Liver (tissue), 8 donors: ENCODE measurements at regions not wholly inside any gene's neighbourhood (a gene's known extent, or its start where the extent isn't known, plus 50 kb on each side); places are given as distances from the start of the nearest gene placed in this dataset.

Experiments
- DNase-seq: peaks from one replicate; pipeline ENCODE4 v3.0.0-alpha.2; 2017; ENCODE audit warnings: low spot score
- H3K27ac ChIP-seq, 2 donors: one replicate each; pipeline ENCODE4 v1.7.0; 2013; ENCODE audit warnings: inconsistent platforms in 2 of 2, low read length in 2 of 2, control low read depth in 1 of 2, low read depth in 1 of 2, mild to moderate bottlenecking in 1 of 2
- H3K27me3 ChIP-seq, 4 donors: one replicate each; pipeline versions ENCODE4 v1.6.1 to v1.7.0; 2013; ENCODE audit warnings: low read length in 3 of 4, inconsistent platforms in 1 of 4, mild to moderate bottlenecking in 1 of 4, moderate library complexity in 1 of 4; ENCODE audit not compliant: control insufficient read depth in 4 of 4, insufficient read depth in 4 of 4
- H3K36me3 ChIP-seq, 4 donors: one replicate each; pipeline versions ENCODE4 v1.6.1 to v1.7.0; 2013; ENCODE audit warnings: low read length in 3 of 4, mild to moderate bottlenecking in 3 of 4, low read depth in 1 of 4, moderate library complexity in 1 of 4; ENCODE audit not compliant: control insufficient read depth in 4 of 4, insufficient read depth in 3 of 4
- H3K4me1 ChIP-seq, 4 donors: one replicate each; pipeline versions ENCODE4 v1.6.1 to v1.7.0; 2013; ENCODE audit warnings: low read length in 3 of 4, mild to moderate bottlenecking in 3 of 4, moderate library complexity in 1 of 4; ENCODE audit not compliant: control insufficient read depth in 4 of 4, insufficient read depth in 4 of 4
- H3K4me3 ChIP-seq, 3 donors: one replicate each; pipeline versions ENCODE4 v1.6.1 to v1.7.0; 2013; ENCODE audit warnings: low read length in 3 of 3, control low read depth in 1 of 3, low read depth in 1 of 3, mild to moderate bottlenecking in 1 of 3
- H3K9ac ChIP-seq, 2 donors: one replicate each; pipeline ENCODE4 v1.7.0; 2013; ENCODE audit warnings: low read length in 2 of 2, mild to moderate bottlenecking in 2 of 2, moderate library complexity in 2 of 2, control low read depth in 1 of 2, low read depth in 1 of 2
- H3K9me3 ChIP-seq, 4 donors: one replicate each; pipeline versions ENCODE4 v1.6.1 to v1.7.0; 2013; ENCODE audit warnings: low read length in 3 of 4; ENCODE audit not compliant: control insufficient read depth in 4 of 4
- ATF3 ChIP-seq: IDR thresholded peaks from 2 replicates; pipeline ENCODE4 v1.6.1; 2016; ENCODE audit warnings: antibody characterized with exemption
- CTCF ChIP-seq: fragments of 150-350 bp; IDR thresholded peaks from 2 replicates; pipeline ENCODE4 v1.5.1; 2017; ENCODE audit warnings: improper control_type of control experiment, low read depth, low read length; ENCODE audit not compliant: missing input control
- EGR1 ChIP-seq, 2 donors: IDR thresholded peaks; 2 replicates each; pipeline ENCODE4 v1.6.1; 2016 to 2018; ENCODE audit warnings: antibody characterized with exemption in 2 of 2, low read depth in 2 of 2
- FOXA1 ChIP-seq: IDR thresholded peaks from 2 replicates; pipeline ENCODE4 v1.6.1; 2016; ENCODE audit warnings: antibody characterized with exemption
- GABPA ChIP-seq, 2 donors: IDR thresholded peaks in 1 of 2; conservative IDR thresholded peaks in 1 of 2; 2 replicates each; pipeline ENCODE4 v1.6.1; 2016; ENCODE audit warnings: antibody characterized with exemption in 2 of 2, mild to moderate bottlenecking in 1 of 2, moderate library complexity in 1 of 2
- HNF4A ChIP-seq, 2 donors: conservative IDR thresholded peaks; 2 replicates each; pipeline ENCODE4 v1.6.1; 2016; ENCODE audit warnings: antibody characterized with exemption in 2 of 2, mild to moderate bottlenecking in 2 of 2
- HNF4G ChIP-seq: IDR thresholded peaks from 2 replicates; pipeline ENCODE4 v1.6.1; 2016; ENCODE audit warnings: antibody characterized with exemption
- JUND ChIP-seq, 2 donors: IDR thresholded peaks; 2 replicates each; pipeline ENCODE4 v1.6.1; 2016; ENCODE audit warnings: antibody characterized with exemption in 2 of 2
- RAD21 ChIP-seq, 2 donors: IDR thresholded peaks; 2 replicates each; pipeline ENCODE4 v1.6.1; 2016; ENCODE audit warnings: antibody characterized with exemption in 2 of 2, mild to moderate bottlenecking in 2 of 2
- REST ChIP-seq: IDR thresholded peaks from 2 replicates; pipeline ENCODE4 v1.6.1; 2016; ENCODE audit warnings: antibody characterized with exemption, mild to moderate bottlenecking
- RXRA ChIP-seq, 2 donors: IDR thresholded peaks; 2 replicates each; pipeline ENCODE4 v1.6.1; 2017 to 2018; ENCODE audit warnings: antibody characterized with exemption in 2 of 2, mild to moderate bottlenecking in 1 of 2
- SP1 ChIP-seq: IDR thresholded peaks from 2 replicates; pipeline ENCODE4 v1.6.1; 2018; ENCODE audit warnings: antibody characterized with exemption, mild to moderate bottlenecking
- TAF1 ChIP-seq: conservative IDR thresholded peaks from 2 replicates; pipeline ENCODE4 v1.6.1; 2016; ENCODE audit warnings: antibody characterized with exemption, mild to moderate bottlenecking
- YY1 ChIP-seq: IDR thresholded peaks from 2 replicates; pipeline ENCODE4 v1.6.1; 2016; ENCODE audit warnings: antibody characterized with exemption, mild to moderate bottlenecking
- WGBS: extraction: QIAGEN DNeasy Blood & Tissue Kit; methylation state at CpG from one replicate; pipeline ENCODE4 v1.1.7; 2013; 5-methylcytosine and 5-hydroxymethylcytosine counted together
- TF ChIP-seq, protein P1 (sequence below): IDR thresholded peaks from 2 replicates; pipeline ENCODE4 v1.6.1; 2016; ENCODE audit warnings: antibody characterized with exemption
- TF ChIP-seq, protein P2 (sequence below): IDR thresholded peaks from 2 replicates; pipeline ENCODE4 v1.6.1; 2016; ENCODE audit warnings: antibody characterized with exemption
- donor health status: healthy.
- donor health status: healthy.
- donor health status: healthy.
- donor health status: healthy.
- donor health status: healthy.

DNA sequence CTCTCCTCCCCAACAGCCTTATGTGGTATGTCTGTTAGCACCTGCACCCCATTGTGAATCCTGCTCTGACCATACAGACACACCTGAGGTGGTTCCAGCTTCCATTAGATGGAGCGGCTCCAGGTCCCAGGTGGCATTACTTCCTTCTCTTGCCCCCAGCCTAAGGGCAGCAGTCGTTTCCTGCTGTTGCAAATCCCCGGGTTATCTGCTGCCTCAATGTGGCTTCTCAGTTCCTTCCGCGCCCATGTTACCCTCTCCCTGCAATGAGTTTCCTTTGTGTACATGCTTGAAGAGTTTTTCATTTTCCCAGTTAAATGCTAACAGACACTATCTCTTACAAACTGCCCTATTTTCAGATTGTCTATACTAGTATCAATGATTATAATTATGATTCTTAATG, 62.8 kb upstream of the PRKCQ start:
- no peak for DNase-seq
- Histone ChIP-seq H3K36me3 (no peaks in the 10 kb centered on the region), H3K9ac (no peak overlapping the region), H3K9me3 (no peaks in the 10 kb centered on the region), H3K4me3 (no peak overlapping the region), H3K27ac (no peak overlapping the region), H3K27me3 (peaks cover 0 to 7% (median 3%) of the 10 kb centered on the region in 4 donors), H3K4me1 (no peaks in the 10 kb centered on the region)
- no peak for TF ChIP-seq ATF3
- TF ChIP-seq FOXA1: no peak
- TF ChIP-seq EGR1 (IDR thresholded peaks at IDR 0.05; ENCODE audit: low read depth in 2 of 2): no peak
- TF ChIP-seq SP1: no peak
- TF ChIP-seq, protein P1, sequence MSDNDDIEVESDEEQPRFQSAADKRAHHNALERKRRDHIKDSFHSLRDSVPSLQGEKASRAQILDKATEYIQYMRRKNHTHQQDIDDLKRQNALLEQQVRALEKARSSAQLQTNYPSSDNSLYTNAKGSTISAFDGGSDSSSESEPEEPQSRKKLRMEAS: no peak
- TF ChIP-seq RAD21 (IDR thresholded peaks at IDR 0.05): no peak
- no peak for TF ChIP-seq GABPA (IDR thresholded peaks at IDR 0.05 in 1 of 2, conservative IDR thresholded peaks at IDR 0.05 in 1 of 2)
- no peak for TF ChIP-seq REST
- TF ChIP-seq TAF1: no peak
- no peak for TF ChIP-seq HNF4A (conservative IDR thresholded peaks at IDR 0.05)
- TF ChIP-seq, protein P2, sequence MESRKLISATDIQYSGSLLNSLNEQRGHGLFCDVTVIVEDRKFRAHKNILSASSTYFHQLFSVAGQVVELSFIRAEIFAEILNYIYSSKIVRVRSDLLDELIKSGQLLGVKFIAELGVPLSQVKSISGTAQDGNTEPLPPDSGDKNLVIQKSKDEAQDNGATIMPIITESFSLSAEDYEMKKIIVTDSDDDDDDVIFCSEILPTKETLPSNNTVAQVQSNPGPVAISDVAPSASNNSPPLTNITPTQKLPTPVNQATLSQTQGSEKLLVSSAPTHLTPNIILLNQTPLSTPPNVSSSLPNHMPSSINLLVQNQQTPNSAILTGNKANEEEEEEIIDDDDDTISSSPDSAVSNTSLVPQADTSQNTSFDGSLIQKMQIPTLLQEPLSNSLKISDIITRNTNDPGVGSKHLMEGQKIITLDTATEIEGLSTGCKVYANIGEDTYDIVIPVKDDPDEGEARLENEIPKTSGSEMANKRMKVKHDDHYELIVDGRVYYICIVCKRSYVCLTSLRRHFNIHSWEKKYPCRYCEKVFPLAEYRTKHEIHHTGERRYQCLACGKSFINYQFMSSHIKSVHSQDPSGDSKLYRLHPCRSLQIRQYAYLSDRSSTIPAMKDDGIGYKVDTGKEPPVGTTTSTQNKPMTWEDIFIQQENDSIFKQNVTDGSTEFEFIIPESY: no peak
- WGBS: 31% methylated on average over 5 of the region's 5 CpGs

DNA sequence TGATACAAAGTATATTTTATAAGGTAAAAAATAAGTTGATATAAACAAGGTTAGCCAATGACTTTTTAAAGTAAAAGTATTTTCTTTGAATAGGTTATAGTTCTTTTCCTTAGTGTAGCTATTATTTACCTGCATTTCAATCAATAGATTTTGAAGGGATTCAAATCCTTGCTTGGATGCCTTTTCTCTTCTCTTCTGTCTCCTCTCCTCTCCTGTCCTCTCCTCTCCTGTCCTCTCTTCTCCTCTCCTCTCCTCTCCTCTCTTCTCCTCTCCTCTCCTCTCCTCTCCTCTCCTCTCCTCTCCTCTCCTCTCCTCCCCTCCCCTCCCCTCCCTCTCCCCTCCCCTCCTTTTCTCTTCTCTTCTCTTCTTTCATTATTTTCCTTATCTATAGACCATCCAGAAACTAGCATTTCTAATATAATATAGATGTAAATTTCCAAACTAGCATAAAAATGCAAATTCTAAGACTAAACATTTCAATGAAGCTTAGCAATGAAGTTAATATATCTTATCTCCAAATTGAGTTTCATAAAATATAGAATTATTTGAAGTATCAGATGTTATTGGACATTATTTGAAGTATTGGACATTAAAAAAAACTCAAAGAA, 60.5 kb upstream of the PRKCQ start:
- Histone ChIP-seq H3K4me1 (no peaks in the 10 kb centered on the region), H3K36me3 (no peaks in the 10 kb centered on the region), H3K27ac (no peak overlapping the region), H3K4me3 (no peak overlapping the region), H3K9ac (no peak overlapping the region), H3K27me3 (peaks cover 0 to 4% (median 1%) of the 10 kb centered on the region in 4 donors), H3K9me3 (no peaks in the 10 kb centered on the region)
- DNase-seq: no peak
- TF ChIP-seq EGR1 (IDR thresholded peaks at IDR 0.05; ENCODE audit: low read depth in 2 of 2) (no peak), RXRA (IDR thresholded peaks at IDR 0.05) (no peak), YY1 (no peak), REST (no peak), RAD21 (IDR thresholded peaks at IDR 0.05) (no peak), HNF4G (no peak), SP1 (no peak), CTCF (no peak), HNF4A (conservative IDR thresholded peaks at IDR 0.05) (no peak), TAF1 (no peak), ATF3 (no peak), JUND (IDR thresholded peaks at IDR 0.05) (no peak)
- TF ChIP-seq, protein P1: no peak
- TF ChIP-seq, protein P2: no peak
